22Rv1 (cell line): ENCODE measurements at regions not wholly inside any gene's neighbourhood (a gene's known extent, or its start where the extent isn't known, plus 50 kb on each side); places are given as distances from the start of the nearest gene placed in this dataset.

Experiments used
- CTCF ChIP-seq: fragments of 450-650 bp; IDR thresholded peaks from 2 replicates; pipeline ENCODE4 v1.5.1; 2017; ENCODE audit warnings: mild to moderate bottlenecking
- ZFX ChIP-seq: fragments of 450-650 bp; IDR thresholded peaks from 2 replicates; pipeline ENCODE4 v1.6.1; 2017; ENCODE audit warnings: antibody characterized with exemption, borderline replicate concordance

DNA sequence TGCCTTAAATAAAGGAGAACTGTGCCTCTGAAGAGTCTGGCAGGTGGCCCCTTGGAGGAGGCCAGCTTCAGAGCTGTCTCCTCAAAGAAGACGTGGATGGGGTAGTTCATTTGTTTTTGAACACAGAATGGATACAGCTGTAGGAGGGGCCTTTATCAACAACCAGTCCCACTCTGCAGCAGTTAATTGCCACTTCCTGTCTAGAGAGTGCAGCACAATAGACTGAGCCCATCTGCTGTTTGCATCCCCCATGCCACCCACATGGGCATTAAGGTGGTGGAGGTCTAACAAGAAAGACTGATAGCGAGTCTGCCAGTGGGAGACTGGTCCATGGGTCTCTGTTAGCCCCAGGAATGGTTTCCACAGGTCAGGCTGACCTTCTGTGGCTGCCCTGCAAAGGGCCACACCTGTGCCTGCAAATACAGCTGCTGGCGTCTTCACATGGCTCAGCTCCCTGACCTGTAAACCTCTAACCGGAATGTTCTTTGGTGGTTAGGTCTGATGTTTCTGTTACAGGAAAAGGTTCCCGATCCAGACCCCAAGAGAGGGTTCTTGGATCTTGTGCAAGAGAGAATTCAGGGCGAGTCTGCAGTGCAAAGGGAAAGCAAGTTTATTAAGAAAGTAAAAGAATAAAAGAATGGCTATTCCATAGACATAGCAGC lies 153.3 kb upstream of the ITGA6 start:
- TF ChIP-seq CTCF = no peak
- no peak for TF ChIP-seq ZFX
